ENCODE measurements at regions not wholly inside any gene's neighbourhood (a gene's known extent, or its start where the extent isn't known, plus 50 kb on each side); places are given as distances from the start of the nearest gene placed in this dataset.

DNA sequence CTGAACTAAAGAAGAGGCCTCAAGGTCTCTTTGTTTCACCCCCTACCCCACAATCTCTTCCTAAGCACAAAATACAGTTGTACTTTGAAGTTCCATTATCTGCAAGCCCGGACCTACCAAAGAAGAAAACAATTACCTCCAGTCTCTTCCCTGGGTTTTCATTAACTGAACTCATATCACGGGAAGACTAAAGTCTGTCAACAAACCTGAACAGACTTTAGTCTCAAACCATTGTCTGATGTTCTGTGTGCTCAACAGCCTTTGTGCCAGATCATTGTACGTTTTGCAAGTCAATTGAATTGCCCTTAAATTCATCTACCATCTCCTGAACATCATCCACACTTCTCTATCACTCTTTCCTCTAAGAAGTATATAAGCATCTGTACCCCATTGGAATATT, 1021.9 kb upstream of the CDH2 start:
- no peaks in the 10 kb centered on the region for H3K9me3 Mint-ChIP-seq
- H3K4me3 Mint-ChIP-seq, result no peak overlapping the region
- no peak for DNase-seq (ENCODE audit: extremely low spot score, unreplicated experiment)
- no peak overlapping the region for H3K27ac Mint-ChIP-seq
- TF ChIP-seq, protein P1, sequence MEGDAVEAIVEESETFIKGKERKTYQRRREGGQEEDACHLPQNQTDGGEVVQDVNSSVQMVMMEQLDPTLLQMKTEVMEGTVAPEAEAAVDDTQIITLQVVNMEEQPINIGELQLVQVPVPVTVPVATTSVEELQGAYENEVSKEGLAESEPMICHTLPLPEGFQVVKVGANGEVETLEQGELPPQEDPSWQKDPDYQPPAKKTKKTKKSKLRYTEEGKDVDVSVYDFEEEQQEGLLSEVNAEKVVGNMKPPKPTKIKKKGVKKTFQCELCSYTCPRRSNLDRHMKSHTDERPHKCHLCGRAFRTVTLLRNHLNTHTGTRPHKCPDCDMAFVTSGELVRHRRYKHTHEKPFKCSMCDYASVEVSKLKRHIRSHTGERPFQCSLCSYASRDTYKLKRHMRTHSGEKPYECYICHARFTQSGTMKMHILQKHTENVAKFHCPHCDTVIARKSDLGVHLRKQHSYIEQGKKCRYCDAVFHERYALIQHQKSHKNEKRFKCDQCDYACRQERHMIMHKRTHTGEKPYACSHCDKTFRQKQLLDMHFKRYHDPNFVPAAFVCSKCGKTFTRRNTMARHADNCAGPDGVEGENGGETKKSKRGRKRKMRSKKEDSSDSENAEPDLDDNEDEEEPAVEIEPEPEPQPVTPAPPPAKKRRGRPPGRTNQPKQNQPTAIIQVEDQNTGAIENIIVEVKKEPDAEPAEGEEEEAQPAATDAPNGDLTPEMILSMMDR (conservative IDR thresholded peaks at IDR 0.05), result no peak
- no peaks in the 10 kb centered on the region for H3K36me3 Mint-ChIP-seq
- no peaks in the 10 kb centered on the region for H3K27me3 Mint-ChIP-seq
- H3K4me1 Mint-ChIP-seq (ENCODE audit: unreplicated experiment), result no peaks in the 10 kb centered on the region

DNA sequence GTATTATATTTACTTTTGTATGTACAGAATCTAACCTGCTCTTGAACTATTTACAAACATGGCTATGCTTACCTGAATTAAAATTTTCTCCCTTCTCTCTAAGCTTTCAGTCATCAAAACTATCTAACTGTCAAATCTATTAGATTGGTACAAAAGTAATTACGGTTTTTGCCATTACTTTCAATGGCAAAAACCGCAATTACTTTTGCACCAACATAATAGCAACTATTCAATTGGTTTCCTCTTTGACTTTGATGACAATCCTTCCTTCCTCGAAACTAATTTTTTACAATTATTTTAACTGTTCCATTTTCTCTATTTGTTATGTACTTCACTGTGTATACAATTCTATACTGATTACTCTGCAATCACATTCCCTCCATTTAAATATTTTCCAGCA, 1019.4 kb upstream of the CDH2 start:
- no peak for DNase-seq (ENCODE audit: extremely low spot score, unreplicated experiment)
- Mint-ChIP-seq H3K36me3 (no peaks in the 10 kb centered on the region), H3K9me3 (no peaks in the 10 kb centered on the region), H3K27me3 (no peaks in the 10 kb centered on the region), H3K4me1 (ENCODE audit: unreplicated experiment) (no peaks in the 10 kb centered on the region), H3K27ac (no peak overlapping the region), H3K4me3 (no peak overlapping the region)
- TF ChIP-seq, protein P1 (conservative IDR thresholded peaks at IDR 0.05), result no peak

DNA sequence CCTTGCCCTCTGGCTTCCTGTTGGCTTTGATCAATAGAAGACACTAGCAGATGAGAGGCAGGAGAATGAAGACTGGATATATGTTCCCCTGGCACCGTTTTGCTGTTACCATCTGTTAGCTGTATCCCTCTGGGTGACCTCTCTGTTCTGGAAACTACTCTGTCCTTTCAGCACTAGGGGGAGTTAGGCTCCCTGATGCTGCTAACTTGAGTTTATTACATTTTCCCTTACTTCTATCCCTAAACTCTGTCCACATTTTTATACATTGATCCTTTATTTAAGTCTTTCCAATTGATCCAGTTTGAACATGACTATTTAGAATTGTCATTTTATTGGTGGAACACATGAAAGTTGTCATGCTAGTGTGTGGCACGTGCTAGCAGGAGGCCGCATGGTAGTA, 1014.3 kb upstream of the CDH2 start:
- no peak for DNase-seq (ENCODE audit: extremely low spot score, unreplicated experiment)
- H3K27me3 Mint-ChIP-seq, result no peaks in the 10 kb centered on the region
- no peaks in the 10 kb centered on the region for H3K4me1 Mint-ChIP-seq (ENCODE audit: unreplicated experiment)
- H3K4me3 Mint-ChIP-seq, result no peak overlapping the region
- H3K27ac Mint-ChIP-seq, result no peak overlapping the region
- no peaks in the 10 kb centered on the region for H3K9me3 Mint-ChIP-seq
- no peaks in the 10 kb centered on the region for H3K36me3 Mint-ChIP-seq
- TF ChIP-seq, protein P1 (conservative IDR thresholded peaks at IDR 0.05), result peak; percentile 56

DNA sequence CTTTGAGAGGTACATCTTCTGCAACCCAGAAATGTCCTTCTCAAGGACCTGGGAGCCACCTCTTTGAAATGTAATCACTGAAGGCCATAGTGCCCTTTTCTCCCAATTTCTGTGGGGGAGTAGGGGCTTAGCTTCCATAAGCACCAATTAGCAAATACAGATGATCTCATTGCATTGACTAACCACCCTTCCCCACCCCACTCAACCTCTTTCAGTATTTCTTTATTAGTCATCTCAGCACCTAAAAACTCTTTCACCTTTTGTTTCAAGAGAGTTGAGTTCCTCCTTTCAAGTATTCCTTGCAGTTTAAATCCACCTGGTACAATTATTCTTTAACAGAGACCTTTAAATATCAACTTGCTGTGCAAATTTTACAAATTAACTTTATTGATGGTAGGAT, 1011.8 kb upstream of the CDH2 start:
- no peaks in the 10 kb centered on the region for H3K9me3 Mint-ChIP-seq
- no peaks in the 10 kb centered on the region for H3K4me1 Mint-ChIP-seq (ENCODE audit: unreplicated experiment)
- TF ChIP-seq, protein P1 (conservative IDR thresholded peaks at IDR 0.05), result no peak
- no peak for DNase-seq (ENCODE audit: extremely low spot score, unreplicated experiment)
- no peaks in the 10 kb centered on the region for H3K36me3 Mint-ChIP-seq
- no peak overlapping the region for H3K4me3 Mint-ChIP-seq
- H3K27me3 Mint-ChIP-seq, result no peaks in the 10 kb centered on the region
- H3K27ac Mint-ChIP-seq, result no peak overlapping the region

DNA sequence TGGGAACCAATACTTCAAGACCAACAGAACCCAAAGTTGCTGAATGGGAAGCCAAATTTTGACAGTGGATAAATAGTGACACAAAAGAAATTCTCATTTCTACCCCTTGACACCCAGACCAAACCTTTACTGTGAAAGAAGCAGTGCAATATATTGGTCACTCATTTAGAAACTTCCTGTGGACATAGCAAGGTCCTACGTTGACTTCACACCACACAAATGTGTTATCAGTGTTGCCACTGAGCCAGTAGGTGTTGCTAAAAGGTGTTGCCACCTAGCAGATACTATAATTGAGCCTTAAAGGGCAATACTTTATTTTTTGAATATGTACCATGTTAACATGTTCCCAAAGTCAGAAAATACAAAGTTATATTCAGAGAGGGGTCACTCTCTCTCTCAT, 1008.9 kb upstream of the CDH2 start:
- Mint-ChIP-seq H3K27me3 (no peaks in the 10 kb centered on the region), H3K9me3 (no peaks in the 10 kb centered on the region), H3K4me1 (ENCODE audit: unreplicated experiment) (no peaks in the 10 kb centered on the region), H3K36me3 (no peaks in the 10 kb centered on the region), H3K27ac (no peak overlapping the region), H3K4me3 (no peak overlapping the region)
- no peak for DNase-seq (ENCODE audit: extremely low spot score, unreplicated experiment)
- TF ChIP-seq, protein P1 (conservative IDR thresholded peaks at IDR 0.05), result no peak

DNA sequence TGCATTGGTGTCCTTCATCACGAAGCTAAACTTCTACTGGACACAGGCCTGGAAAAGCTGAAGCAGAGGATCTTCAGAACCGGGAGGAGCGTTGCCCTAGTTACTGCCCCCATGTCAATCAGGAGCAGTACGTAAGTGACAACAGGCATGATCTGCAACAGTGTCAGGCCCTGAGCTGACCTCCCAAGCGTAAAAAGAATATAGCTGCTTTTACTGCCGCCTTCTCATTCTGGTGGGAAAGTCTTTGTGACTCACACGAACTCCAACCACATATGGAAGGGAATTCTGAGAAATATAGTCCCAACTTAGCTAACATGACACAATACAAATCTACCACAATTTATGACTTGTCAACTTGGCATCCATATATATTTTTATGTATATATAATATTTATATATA, 1007.7 kb upstream of the CDH2 start:
- Mint-ChIP-seq H3K4me1 (ENCODE audit: unreplicated experiment) (no peaks in the 10 kb centered on the region), H3K4me3 (no peak overlapping the region), H3K27ac (no peak overlapping the region), H3K9me3 (no peaks in the 10 kb centered on the region), H3K27me3 (no peaks in the 10 kb centered on the region), H3K36me3 (no peaks in the 10 kb centered on the region)
- TF ChIP-seq, protein P1 (conservative IDR thresholded peaks at IDR 0.05), result no peak
- no peak for DNase-seq (ENCODE audit: extremely low spot score, unreplicated experiment)
